Breast epithelium (tissue), 3 donors: ENCODE measurements at regions not wholly inside any gene's neighbourhood (a gene's known extent, or its start where the extent isn't known, plus 50 kb on each side); places are given as distances from the start of the nearest gene placed in this dataset.

Experiments
- CTCF ChIP-seq, 3 donors: fragments of 450-650 bp; IDR thresholded peaks; one replicate each; pipeline ENCODE4 v1.5.1; 2016 to 2017; ENCODE audit warnings: antibody characterized with exemption in 3 of 3, mild to moderate bottlenecking in 3 of 3, moderate library complexity in 3 of 3
- POLR2A ChIP-seq: fragments of 450-650 bp; IDR thresholded peaks from one replicate; pipeline ENCODE4 v1.6.1; 2016; ENCODE audit warnings: antibody characterized with exemption, mild to moderate bottlenecking, moderate library complexity

GRCh38 chr1:175889848-175890247, 146.5 kb upstream of the TNR start:
- TF ChIP-seq POLR2A = no peak
- TF ChIP-seq CTCF (IDR thresholded peaks at IDR 0.05) = no peak
